HepG2 (cell line): ENCODE measurements at regions not wholly inside any gene's neighbourhood (a gene's known extent, or its start where the extent isn't known, plus 50 kb on each side); places are given as distances from the start of the nearest gene placed in this dataset.

ENCODE experiments used
- ATAC-seq: fragments of 200-7000 bp; cut with Tn5 transposase; 3 replicates; pipeline ENCODE4 v1.9.1; 2020; ENCODE audit warnings: mild to moderate bottlenecking, moderate library complexity
- BruUV-seq: library from RNA; stranded (reverse); fragments of 400-500 nt; replicated peaks from 2 replicates; lab custom pipeline; 2021; lab: Mats Ljungman, UMichigan
- CTCF ChIA-PET: fragments of 300-600 bp; formaldehyde crosslinking; extraction: SDS; loops from one replicate; lab custom pipeline; 2021; ENCODE audit warnings: low total read pairs, inconsistent platforms, low intra/inter-chr PET ratio; lab: Yijun Ruan, JAX
- POLR2A ChIA-PET: fragments of 350-600 bp; sonication (Branson Sonifier 250); formaldehyde crosslinking; loops from one replicate; lab custom pipeline; 2020; ENCODE audit warnings: antibody characterized with exemption, inconsistent platforms; lab: Yijun Ruan, JAX
- DNase-seq: peaks from one replicate; pipeline ENCODE4 v3.0.0-alpha.2; 2015; ENCODE audit warnings: low spot score
- FAIRE-seq: peaks from 3 replicates; lab custom pipeline; 2011; peaks lifted over from hg19 to GRCh38; lab: Jason Lieb, UNC
- H2AFZ ChIP-seq: one replicate; pipeline ENCODE4 v1.6.1; 2011; ENCODE audit warnings: low read length, inconsistent platforms
- H3K27ac ChIP-seq: fragments of 300-600 bp; 3 replicates; pipeline ENCODE4 v1.8.0; 2011; ENCODE audit warnings: mixed run types, mild to moderate bottlenecking, mixed read lengths, low read length, inconsistent platforms; ENCODE audit not compliant: insufficient read depth; ENCODE audit errors: extremely low read length
- H3K27me3 ChIP-seq, 2 experiments: fragments of 200-600 bp in 1 of 2; 2 replicates in 1 of 2; 3 replicates in 1 of 2; pipeline versions ENCODE4 v1.6.0 to v1.8.0; 2011; ENCODE audit warnings: low read length in 2 of 2, mild to moderate bottlenecking in 2 of 2, moderate library complexity in 2 of 2, inconsistent platforms in 1 of 2; ENCODE audit not compliant: insufficient read depth in 2 of 2, control insufficient read depth in 1 of 2
- H3K36me3 ChIP-seq, 2 experiments: fragments of 200-600 bp in 1 of 2; replicated peaks in 1 of 2; 2 replicates in 1 of 2; 3 replicates in 1 of 2; pipeline versions ENCODE4 v1.5.1 to v1.8.0; 2011; ENCODE audit warnings: low read length in 2 of 2, inconsistent platforms in 1 of 2; ENCODE audit not compliant: insufficient read depth in 2 of 2, control insufficient read depth in 1 of 2
- H3K4me1 ChIP-seq: 2 replicates; pipeline ENCODE4 v1.5.1; 2012; ENCODE audit warnings: low read length, inconsistent platforms; ENCODE audit not compliant: insufficient read depth
- H3K4me2 ChIP-seq: 2 replicates; pipeline ENCODE4 v1.6.0; 2011; ENCODE audit warnings: low read depth, low read length, inconsistent platforms
- H3K4me3 ChIP-seq, 3 experiments: fragments of 200-600 bp in 1 of 3; sonication (generic), shearing (Covaris generic) in 1 of 3; replicated peaks in 1 of 3; 2 replicates each; pipeline ENCODE4 v1.5.1; 2011 to 2016; ENCODE audit warnings: low read length in 3 of 3, inconsistent platforms in 2 of 3, low read depth in 2 of 3, mild to moderate bottlenecking in 2 of 3, control low read depth in 1 of 3, mixed read lengths in 1 of 3; ENCODE audit not compliant: insufficient read depth in 1 of 3
- H3K79me2 ChIP-seq: one replicate; pipeline ENCODE4 v1.6.1; 2011; ENCODE audit warnings: low read length, inconsistent platforms; ENCODE audit not compliant: insufficient read depth
- H3K9ac ChIP-seq: 2 replicates; pipeline ENCODE4 v1.6.0; 2011; ENCODE audit warnings: mild to moderate bottlenecking, low read depth, low read length, inconsistent platforms; ENCODE audit not compliant: insufficient read depth
- H3K9me3 ChIP-seq: 2 replicates; pipeline ENCODE4 v1.5.1; 2012; ENCODE audit warnings: mild to moderate bottlenecking, low read length
- H4K20me1 ChIP-seq: 2 replicates; pipeline ENCODE4 v1.6.0; 2011; ENCODE audit warnings: inconsistent platforms, mild to moderate bottlenecking, low read length, moderate library complexity; ENCODE audit not compliant: insufficient read depth
- AKAP8 ChIP-seq: sonication (generic); formaldehyde crosslinking; IDR thresholded peaks from 2 replicates; pipeline ENCODE4 v1.5.1; 2020; ENCODE audit warnings: mild to moderate bottlenecking, missing genetic modification reagents
- ARID2 ChIP-seq: sonication (generic); formaldehyde crosslinking; IDR thresholded peaks from 2 replicates; pipeline ENCODE4 v1.8.1; 2022; ENCODE audit warnings: mild to moderate bottlenecking, missing genetic modification reagents, borderline replicate concordance
- FOXO1 ChIP-seq: sonication (generic); formaldehyde crosslinking; IDR thresholded peaks from 2 replicates; pipeline ENCODE4 v1.4.0; 2020; ENCODE audit warnings: missing genetic modification reagents
- MIER2 ChIP-seq: IDR thresholded peaks from 2 replicates; pipeline ENCODE4 v1.6.1; 2016; ENCODE audit warnings: missing biosample characterization, missing genetic modification reagents
- SUZ12 ChIP-seq: fragments of 150-350 bp; IDR thresholded peaks from 2 replicates; pipeline ENCODE4 v1.6.1; 2014; ENCODE audit warnings: low read depth, low read length
- TCF7 ChIP-seq: sonication (generic); IDR thresholded peaks from 2 replicates; pipeline ENCODE4 v1.6.1; 2016; ENCODE audit warnings: antibody characterized with exemption, low read depth
- ZBED4 ChIP-seq: sonication (generic); formaldehyde crosslinking; IDR thresholded peaks from 2 replicates; pipeline ENCODE4 v1.4.0; 2020; ENCODE audit warnings: missing genetic modification reagents, borderline replicate concordance
- ZFAT ChIP-seq: sonication (generic); formaldehyde crosslinking; conservative IDR thresholded peaks from 2 replicates; pipeline ENCODE4 v1.8.1; 2023; ENCODE audit warnings: missing genetic modification reagents, inconsistent platforms
- ZFY ChIP-seq: sonication (generic); formaldehyde crosslinking; IDR thresholded peaks from 2 replicates; pipeline ENCODE4 v1.4.0; 2020; ENCODE audit warnings: missing genetic modification reagents
- ZNF329 ChIP-seq: sonication (generic); formaldehyde crosslinking; IDR thresholded peaks from 2 replicates; pipeline ENCODE4 v1.9.0; 2021; ENCODE audit warnings: low read depth, mild to moderate bottlenecking, missing genetic modification reagents
- ZNF512B ChIP-seq: sonication (generic); formaldehyde crosslinking; IDR thresholded peaks from 2 replicates; pipeline ENCODE4 v1.5.1; 2020; ENCODE audit warnings: missing genetic modification reagents, mild to moderate bottlenecking, borderline replicate concordance
- ZNF563 ChIP-seq: sonication (generic); formaldehyde crosslinking; IDR thresholded peaks from 2 replicates; pipeline ENCODE4 v1.8.0; 2022; ENCODE audit warnings: mild to moderate bottlenecking, moderate library complexity, missing genetic modification reagents
- in situ Hi-C: cut with HindIII; loops from 2 replicates; pipeline ENCODE4 v1.10.0; 2017; ENCODE audit warnings: low pct_unique_long_range_greater_than_20kb; ENCODE audit not compliant: extremely low pct_ligation_motif_present
- intact Hi-C: fragments of 100-400 bp; cut with micrococcal nuclease; formaldehyde crosslinking; loops from one replicate; pipeline ENCODE4 v1.10.0; 2022; ENCODE audit not compliant: unreplicated experiment

- no peak for TF ChIP-seq ZNF512B (CRISPR knock-in tag)
- TF ChIP-seq SUZ12, result no peak
- TF ChIP-seq FOXO1 (CRISPR knock-in tag), result no peak
- no peak for TF ChIP-seq MIER2 (CRISPR knock-in tag)
- no peak for TF ChIP-seq ARID2
- no peak for TF ChIP-seq ZFAT (CRISPR knock-in tag)
- no peak for TF ChIP-seq ZNF329 (CRISPR knock-in tag)
- no peak for TF ChIP-seq AKAP8 (CRISPR knock-in tag)
- TF ChIP-seq TCF7, result no peak
Measured at GRCh38 chr12:92605621-92606170, 97.1 kb upstream of the PLEKHG7 start (continued).

- Histone ChIP-seq H4K20me1 (no peaks in the 10 kb centered on the region), H3K9ac (no peak overlapping the region), H3K4me1 (no peaks in the 10 kb centered on the region), H3K4me2 (no peak overlapping the region), H3K27me3 (no peaks in the 10 kb centered on the region), H3K36me3 (no peaks in the 10 kb centered on the region), H3K9me3 (peaks cover 16% of the 10 kb centered on the region), H3K79me2 (no peaks in the 10 kb centered on the region)
- DNase-seq, result no peak
- ATAC-seq, result no peak
- intact Hi-C loops, result no loop called here
- CTCF ChIA-PET, result no interaction called here
- no TSS peak for BruUV-seq
- TF ChIP-seq ZNF563 (CRISPR knock-in tag) (no peak), ZBED4 (CRISPR knock-in tag) (no peak), ZFY (CRISPR knock-in tag) (no peak)
- TF ChIP-seq, all 625 proteins: peak for 0
- POLR2A ChIA-PET, result no interaction called here
- Histone ChIP-seq H3K4me3 (no peak overlapping the region), H3K27ac (no peak overlapping the region), H2AFZ (no peak overlapping the region)
- in situ Hi-C loops, result loop anchor here (25.0 kb wide), 1 partner anchor 1217 kb away; no protein-coding TSS in a partner anchor
- FAIRE-seq, result no peak
Measured at GRCh38 chr12:92604786-92605185, 98.0 kb upstream of the PLEKHG7 start.
